ENCODE measurements at regions not wholly inside any gene's neighbourhood (a gene's known extent, or its start where the extent isn't known, plus 50 kb on each side); places are given as distances from the start of the nearest gene placed in this dataset.

DNA sequence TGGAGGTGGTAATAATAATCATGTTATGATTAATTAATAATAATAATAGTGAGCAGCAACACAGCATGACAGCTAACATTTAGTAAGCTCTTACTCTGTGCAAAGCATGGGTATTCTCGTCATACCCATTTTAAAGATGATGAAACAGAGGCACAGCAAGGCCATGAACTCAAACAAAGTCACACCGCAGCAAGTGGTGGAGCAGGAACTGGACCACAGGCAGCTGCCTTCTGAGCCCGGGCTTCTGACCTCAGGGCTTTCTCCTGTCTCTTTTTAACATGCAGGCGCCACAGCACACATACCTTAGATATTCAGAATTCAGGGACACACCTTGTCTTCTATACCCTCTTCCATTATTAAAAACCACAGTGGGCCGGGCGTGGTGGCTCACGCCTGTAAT lies 50.7 kb upstream of the SPATA12 start:
- DNase-seq: no peak

DNA sequence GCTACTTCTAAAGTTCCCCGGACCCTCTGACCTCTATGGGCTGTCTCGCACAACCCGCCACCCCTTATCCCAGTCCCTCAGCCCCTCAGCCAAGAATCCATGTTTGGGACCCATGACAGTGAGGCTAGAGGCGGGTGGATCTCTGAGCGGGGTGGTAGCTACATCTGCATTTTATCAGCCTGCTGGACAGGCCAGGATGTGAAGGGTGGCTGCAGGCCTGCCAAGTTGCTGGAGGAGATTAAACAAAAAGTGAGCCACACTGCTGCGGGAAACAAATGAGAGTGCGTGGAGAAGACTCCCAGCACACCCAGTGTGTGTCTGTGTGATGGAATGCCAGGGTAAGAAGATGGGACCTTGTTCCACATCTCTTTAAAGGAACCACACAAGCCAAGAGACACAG lies 51.1 kb upstream of the SPATA12 start:
- no peak for DNase-seq

DNA sequence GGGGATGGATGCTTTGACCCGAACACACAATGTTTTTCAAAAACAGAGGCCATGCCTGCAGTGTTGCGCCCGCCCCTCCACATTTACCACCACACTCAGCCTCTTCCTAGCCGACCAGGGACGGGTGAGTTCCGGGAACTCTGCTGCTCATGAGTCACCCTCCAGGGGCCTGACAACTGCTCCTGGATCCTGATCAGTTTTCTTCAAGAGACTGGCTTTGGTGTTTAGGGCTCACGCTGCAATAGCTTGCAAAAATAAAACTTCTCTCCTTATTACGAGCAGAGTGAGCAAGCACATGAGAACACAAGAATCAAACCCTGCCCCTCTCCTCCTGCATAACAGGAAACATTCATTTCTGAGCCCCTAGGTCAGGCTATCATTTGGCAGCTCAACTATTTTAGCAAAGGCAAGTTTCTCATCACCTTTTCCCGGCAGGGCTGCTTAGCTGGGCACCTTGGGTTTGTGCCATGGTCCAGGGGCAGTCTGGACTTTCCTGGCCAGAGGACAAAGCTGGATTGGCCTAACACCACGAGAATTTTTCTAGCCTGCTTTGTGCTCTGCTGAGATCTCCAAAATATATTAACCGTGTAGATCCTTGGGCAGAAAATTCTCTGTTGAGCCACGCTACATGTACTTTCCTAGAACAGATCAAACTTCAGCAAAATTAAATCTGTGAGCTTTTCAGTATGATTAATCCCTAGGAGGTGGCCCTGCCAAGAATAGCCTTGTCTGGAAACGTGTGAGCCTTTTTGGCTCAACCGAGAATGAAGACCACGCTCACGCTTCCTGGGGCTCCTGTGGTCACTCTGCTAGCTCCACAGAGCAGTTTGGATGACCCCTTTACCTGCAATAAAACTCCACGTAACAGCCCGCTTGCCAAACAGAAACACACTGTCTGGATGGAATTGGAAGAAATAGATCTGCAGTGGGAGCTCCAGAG lies 52.7 kb upstream of the SPATA12 start:
- no peak for DNase-seq

DNA sequence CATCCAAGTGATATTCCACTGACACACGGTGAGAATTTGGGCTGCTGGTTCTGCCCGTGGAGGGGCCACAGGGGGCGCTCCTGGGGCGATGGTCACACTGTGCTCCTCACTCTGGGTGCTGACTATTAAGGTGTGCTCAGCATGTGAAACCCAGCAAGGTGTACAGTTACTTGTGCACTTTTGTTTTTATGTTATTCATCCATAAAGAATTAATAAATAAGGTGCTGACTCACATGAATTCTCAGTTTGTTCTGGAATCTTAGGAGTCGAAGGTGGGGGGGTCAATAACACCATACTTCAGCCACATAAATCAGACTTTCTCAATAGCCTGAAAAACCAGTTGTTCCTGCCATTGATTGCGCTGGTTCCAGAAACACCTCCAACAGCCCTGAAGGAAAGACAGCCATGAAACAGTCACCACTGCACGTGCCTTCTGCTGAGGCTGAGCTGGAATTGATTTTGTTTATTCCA lies 53.5 kb upstream of the SPATA12 start:
- no peak for DNase-seq

DNA sequence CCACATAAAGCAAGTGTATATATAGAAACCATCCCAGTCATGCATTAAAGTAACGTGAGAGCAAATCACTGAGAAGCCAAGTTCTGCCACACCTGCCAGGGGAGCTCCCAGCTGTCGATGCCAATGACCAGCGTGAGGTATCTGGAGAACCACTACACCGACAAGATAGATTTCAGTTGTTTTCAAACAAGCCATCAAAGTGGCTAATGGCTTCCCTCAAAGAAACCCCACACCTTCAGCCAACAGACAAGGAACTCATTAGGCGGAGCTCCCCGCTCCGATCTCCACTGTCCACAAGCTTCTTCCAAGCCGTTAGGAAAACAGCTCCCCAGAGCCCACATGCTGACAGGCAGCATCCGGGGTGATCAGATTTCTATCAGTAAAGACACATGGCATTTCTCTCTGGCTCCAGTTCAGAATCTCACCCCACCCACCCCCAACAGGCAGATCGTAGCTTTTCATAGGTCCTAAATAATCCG lies 54.2 kb upstream of the SPATA12 start:
- DNase-seq: peak; percentile 17

DNA sequence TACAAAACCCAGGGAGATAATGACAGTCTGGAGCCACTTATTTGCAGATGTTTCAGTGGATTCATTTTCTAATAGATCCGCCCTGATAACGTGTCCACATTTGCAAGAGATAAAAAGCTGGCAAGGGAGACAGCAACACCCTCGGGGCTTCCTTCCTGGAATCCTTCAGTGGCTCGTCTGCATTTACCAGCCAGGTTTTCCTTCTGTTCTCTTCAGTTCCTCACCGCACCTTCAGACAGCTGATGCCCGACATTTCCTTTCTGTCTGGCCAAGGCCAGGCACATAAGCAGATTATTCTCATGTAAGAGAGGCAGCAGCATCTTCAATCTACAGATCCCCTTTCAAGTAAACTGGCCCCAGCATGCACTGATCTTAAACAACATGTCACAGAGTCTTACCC lies 56.2 kb upstream of the SPATA12 start:
- no peak for DNase-seq

DNA sequence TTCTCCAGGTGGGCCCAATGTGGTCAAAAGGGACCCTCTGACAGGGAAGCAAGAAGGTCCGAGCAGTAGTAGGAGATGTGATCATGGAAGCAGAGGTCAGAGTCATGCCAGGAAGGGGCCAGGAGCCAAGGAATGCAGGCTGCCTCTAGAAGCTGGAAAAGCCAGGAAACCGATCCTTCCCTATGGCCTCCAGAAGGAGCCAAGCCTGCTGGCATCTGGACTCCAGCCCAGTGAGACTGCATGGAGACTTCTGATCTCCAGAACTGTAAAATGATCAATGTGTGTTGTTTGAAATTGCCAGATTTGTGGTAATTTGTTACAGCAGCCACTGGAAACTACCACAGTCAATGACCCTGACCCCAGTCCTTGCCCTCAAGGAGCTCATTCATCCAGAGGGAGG lies 56.8 kb upstream of the SPATA12 start:
- DNase-seq: no peak

DNA sequence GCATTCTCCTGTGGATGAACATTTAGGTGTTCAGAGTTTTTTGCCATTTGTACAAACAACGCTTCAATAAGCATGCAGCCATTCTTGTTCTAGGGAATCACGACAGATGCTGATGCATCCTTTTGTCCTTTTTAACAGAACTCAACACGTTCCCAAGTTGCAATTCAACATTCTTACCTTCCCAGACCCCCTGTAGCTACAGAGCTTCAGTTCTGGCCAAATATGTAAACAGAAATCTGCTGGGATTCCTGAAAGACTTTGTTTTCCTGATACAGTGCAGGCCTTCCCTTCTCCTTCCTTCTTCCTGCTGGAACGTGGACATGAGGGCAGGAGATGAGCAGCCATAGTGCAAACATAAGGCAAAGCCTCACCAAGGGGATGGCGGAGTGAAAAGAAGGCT lies 59.1 kb upstream of the SPATA12 start:
- DNase-seq: no peak

DNA sequence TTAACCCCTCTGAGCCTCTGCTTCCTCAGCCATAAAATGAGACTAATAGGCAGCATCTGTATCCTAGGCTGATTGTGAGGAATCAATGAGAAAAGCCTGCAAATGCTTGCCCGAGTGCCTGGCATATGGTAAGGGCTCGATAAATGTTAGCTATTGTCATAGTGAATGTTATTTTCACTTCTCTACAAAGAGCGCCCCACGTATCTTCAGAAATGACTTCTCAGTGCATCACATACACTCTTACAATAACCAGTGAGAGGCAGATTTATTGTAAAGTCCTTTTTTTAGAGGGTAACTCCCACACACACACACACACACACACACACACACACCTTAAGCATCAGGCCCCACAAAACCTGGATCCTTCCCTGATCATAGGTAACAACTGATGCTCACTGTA lies 60.5 kb upstream of the SPATA12 start:
- DNase-seq: no peak

DNA sequence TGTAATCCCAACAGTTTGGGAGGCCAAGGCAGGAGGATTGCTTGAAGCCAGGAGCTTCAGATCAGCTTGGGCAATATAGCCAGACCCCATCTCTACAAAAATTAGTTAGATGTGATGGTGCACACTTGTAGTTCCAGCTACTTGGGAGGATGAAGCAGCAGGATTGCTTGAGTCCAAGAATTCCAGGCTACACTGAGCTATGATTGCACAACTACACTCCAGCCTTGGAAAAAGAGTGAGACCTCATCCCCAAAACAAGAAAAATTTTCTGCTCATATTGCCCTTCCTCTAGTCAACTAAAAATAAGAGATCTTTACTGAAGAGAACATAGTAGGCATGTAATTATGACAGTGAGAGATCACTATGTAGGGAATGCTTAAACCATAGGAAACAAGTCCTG lies 60.9 kb upstream of the SPATA12 start:
- DNase-seq: no peak

DNA sequence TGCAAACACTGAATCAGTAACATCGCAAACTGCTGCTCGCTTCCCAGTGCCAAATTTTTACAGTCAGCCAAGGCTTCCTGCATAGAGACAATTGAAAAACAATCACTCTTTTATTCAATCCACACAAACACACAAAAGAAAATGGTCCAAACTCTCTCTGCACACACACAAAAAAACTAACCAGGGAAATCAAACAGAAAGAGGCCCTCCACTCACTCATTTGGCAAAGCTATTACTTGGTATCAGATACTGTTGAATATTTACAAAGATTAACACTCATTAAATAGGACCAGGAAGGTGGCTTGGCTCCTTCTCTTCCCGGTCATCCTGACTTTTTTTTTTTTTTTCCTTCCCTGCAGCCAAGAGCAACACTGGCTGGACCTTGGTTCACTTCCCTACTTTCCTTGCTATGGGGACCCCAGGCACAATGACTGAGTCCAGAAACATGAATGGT lies 62.4 kb upstream of the SPATA12 start:
- no peak for DNase-seq

DNA sequence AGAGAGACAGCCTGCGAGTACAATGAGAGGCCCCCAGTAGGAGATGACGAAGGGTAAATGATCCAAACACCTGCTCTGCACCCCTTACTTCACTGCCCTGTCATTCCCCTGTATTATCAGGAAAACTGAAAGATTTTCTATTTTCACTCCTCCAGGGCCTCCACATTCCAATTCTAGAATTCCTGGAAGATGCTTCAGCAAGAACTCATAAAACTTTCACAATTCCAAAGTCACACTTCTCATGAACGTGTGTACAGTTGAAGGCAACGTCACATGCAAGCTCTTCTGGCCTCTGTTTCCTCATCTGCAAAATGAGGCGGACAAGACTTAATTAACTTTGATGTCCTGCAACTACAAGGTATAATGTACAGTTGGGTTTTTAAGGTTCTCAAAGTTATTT lies 62.8 kb upstream of the SPATA12 start:
- no peak for DNase-seq

DNA sequence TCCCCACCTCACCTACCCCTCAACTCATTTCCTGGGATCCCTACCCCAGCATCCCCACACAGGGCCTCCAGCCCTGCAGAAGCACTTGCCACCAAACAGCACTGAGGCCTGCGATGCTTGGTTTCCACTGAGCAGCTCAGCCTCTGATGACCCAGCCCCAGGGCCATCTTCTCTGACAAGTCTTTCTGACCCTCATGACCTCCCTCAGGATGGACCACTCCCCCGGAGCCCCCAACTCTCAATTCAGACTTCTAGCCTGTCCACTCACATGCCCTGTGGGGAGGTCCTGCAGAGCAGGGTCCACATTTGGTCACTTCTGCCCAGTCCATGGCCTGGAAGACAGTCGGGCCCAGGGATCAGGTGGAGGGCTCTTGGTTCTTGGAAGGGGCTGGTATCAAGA lies 63.4 kb upstream of the SPATA12 start:
- DNase-seq: no peak

DNA sequence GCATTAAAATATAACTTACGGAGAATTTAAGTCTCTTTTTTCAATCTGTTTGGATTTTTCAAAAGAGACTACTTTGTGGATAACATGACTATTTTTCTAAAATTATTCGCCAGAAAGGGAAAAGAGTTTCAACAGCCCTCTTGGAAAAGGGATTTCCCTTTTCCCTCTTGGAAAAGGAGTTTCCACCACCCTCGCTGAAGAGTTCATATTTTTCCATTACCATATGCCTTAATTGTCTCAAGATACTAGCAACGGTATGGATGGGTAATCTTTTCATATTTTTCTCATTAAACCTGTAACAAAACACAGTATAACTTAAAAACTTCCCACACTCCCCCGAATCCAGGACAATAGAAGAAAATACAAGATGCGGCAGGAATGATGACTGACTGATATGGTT lies 66.1 kb upstream of the SPATA12 start:
- no peak for DNase-seq

DNA sequence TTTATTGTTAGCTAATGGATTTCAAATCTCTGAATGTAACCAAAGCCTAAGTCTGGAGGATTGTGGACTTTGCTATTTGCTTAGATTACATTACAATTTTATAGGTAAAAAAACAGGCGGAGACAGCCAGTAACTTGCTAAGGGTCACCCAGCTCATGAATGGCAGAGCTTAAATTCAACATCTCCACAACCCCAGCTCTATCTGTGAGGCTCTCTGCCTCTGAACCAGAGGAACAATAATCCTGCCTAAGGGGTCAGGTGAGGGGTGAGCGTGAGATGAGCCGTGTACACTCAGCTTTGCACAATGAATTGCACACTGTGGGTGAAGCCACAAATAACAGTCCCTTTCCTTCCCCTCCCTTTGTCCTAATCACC lies 69.8 kb upstream of the SPATA12 start:
- no peak for DNase-seq

DNA sequence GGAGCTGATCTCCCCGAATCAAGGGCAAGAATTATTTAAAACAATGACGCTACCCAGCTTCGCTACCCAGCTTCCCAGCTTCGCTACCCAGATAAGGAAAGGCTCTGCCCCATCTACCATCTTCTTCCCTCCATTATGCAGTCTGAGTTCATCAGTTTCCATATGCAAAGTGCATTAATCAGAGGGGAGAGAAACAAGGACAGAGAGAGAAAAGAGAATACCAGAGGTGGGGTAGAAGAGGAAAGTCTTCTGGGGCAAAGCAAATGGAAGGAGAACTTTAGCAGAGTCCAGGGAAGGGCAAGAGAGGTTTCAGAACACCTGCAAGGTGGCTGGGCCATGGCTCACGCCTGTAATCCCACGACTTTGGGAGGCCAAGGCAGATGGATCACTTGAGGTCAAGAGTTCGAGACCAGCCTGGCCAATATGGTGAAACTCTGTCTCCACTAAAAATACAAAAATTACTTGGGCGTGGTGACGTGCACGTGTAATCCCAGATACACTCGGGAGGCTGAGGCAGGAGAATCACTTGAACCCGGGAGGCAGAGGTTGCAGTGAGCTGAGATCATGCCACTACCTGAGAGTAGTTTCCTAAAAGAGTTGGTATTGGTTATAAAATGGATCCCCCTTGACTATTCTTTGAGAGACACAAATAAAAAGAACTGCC lies 70.4 kb upstream of the SPATA12 start:
- DNase-seq: no peak

DNA sequence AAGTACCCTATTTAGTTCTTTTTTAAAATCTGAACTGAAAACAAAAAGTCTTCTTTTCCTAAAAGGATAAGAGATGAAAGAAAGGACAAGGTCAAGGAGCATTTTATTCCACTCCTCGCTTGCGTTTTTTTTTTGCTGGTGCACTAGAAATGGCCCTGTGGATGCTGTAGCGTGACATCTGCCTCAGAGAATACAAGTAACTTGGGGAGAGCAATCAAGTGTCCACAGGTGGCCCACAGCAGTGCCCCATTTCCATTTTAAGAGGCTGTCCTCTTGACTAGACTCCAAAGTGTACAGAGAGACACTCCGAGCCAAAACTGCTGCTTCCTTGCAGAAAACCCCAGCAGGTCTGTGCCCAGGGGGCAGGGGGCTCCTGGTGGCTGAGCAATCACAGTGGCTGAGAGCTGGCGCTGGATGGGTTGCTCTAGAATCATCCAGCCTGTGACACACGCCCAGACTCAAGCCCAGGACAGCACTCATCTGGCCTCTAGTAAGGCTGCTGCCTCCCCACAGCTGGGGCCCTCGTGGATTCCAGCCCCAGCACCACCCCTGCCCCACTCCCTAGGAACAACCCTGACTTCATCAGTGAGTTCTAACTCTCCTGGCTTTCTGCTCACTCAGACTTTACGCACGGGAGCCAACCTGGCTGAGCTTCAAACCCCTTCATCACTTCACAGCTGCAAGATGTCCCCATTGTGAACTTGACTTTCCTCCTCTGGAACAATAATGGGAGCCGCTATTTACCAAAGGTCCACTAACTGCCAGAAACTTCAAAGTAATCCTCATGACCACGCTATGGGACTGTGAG lies 71.1 kb upstream of the SPATA12 start:
- DNase-seq: peak; percentile 63

DNA sequence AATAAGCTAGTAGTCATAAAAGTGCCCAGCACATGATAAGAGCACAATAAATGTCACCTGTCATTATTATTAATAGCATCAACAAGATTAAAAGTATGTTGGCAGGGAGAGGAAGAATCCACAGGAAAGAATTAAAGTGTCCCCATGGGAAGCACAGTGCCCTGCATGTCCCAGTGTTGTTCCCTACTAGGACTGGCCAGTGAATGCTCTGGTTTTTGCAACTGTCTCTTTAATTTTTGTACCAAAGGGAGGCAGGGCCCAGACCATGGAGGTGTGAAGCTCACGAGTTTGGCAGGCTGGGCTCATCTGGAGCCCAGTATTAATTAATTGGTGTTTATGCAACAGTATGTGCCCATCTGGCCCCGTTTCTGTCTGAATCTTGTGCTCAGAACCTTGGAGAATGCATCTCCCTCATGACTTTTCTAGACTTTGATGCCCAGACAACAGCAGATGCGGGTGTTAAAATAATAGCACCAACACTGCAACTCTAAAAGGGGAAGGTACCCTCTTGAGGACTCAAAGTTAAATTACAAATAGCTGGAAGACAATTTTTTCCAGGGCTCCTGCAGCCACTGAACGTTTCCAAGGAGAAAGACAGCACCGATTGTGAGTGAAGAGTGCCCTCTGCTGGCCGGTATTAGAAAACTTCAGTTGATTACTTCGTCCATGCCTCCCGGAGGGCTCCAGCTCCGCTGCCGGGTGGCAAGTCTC lies 71.9 kb upstream of the SPATA12 start:
- DNase-seq: peak; percentile 48

DNA sequence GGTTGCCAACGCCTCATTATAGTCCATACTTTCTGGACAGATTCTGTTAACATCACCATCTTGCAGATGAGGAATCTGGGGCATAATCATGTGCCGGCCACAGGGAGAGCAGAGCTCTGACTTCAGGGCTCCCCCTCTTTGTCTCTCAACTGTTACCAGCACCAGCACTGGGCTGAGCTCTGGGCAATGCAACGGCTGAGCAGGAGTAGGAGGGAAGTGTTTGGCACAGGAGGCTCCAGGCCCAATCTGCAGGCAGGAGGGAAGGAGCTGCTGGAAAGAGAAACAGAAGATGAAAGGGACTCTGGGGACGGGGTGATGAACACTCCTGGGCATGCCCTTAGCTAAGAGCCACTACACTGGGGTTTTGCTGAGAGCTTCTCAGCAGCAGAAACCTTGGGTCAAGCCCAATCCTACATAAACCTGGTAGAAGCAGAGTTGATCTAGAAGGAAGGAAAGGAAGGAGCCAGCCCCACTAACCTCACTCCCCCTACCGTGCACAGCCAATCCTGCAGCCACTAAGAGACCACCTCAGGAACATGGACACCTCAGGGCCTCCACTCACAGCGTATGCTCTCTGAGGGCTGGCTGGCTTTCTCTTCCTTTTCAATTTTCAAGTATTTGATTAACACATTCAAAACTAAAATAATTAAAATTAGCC lies 73.1 kb upstream of the SPATA12 start:
- DNase-seq: no peak

DNA sequence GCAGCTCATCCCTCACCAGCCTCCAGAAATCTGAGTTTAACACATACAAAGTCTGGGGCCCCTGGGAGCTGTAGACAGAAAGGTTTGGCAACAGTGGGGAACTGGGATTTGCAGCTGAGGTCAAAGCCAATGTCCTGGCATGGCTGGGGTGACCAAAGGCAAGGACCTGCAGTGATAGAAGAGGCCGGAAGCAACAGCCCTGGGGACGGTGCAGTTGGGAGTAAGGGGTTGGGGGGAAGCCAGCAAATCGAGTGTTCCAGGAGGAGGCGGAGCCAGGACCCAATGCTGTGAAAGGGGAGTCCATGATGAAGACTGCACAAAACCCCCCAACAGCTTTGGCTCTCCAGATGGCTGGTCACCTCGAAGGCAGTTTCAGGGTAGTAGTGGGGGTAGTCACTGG lies 74.1 kb upstream of the SPATA12 start:
- no peak for DNase-seq

DNA sequence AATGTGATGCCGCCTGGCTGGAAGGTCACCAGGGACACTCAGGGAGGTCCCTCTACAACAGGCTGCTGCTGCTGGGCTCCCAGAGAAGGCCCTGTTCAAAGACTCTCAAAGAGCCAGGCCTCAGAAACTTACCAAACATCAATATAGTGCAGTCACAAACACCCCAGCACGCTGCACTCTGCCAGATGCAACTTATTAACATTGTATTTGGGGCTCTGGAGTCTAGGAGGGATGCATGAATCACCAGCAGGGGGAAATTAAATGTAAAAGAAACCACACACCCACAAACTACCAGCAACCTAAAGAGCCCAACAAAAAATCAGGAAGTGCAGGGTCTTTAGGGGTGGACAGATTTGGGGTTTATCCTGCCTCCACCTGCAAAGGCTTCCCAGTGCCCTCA lies 74.6 kb upstream of the SPATA12 start:
- no peak for DNase-seq

DNA sequence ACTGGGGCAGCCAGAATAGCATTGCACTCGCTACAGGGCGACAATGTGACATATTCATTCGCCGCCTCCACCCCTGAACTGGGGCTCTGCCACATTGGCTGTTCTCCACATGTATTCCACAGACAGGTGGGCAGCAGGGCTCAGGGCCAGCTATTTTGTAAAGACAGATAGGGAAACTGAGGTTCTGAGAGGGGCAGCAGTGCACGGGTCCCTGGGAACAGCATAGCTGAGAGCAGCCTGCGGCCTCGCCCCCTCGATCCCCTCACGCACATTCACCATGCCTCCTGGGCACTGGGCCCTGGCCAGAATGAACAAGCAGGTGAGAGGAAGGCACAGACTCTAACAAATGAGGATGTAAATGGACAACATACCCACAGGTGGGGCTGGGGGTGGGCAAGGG lies 75.0 kb upstream of the SPATA12 start:
- DNase-seq: no peak
